ENCODE measurements at regions not wholly inside any gene's neighbourhood (a gene's known extent, or its start where the extent isn't known, plus 50 kb on each side); places are given as distances from the start of the nearest gene placed in this dataset.

DNA sequence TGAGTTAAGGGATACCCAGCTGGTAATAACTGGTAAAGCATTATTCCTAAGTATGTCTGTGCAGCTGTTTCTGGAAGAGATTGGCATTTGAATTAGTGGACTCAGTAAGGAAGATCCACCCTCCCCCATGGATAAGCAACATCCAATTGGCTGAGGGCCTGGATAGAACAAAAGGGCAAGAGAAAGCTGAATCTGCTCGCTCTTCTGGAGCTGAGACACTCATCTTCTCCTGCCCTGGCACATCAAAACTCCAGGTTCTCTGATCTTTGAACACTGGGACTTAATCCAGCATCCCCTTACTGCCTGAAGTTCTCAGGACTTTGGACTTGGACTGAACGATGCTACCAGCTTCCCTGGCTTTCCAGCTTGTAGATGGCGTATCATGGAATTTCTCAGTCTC, 63.1 kb upstream of the CNOT2 start:
- WGBS, 4 donors, result 90 to 93% (median 92%) methylated on average over 3 of the region's 3 CpGs
- no peak overlapping the region for H3K4me3 ChIP-seq
- H3K9me3 ChIP-seq (replicated peaks in 1 of 3), result no peaks in the 10 kb centered on the region
- H3K27me3 ChIP-seq, result no peaks in the 10 kb centered on the region
- H3K27ac ChIP-seq, result no peak overlapping the region
- no peaks in the 10 kb centered on the region for H3K36me3 ChIP-seq (replicated peaks in 1 of 2)
- intact Hi-C loops (cut with DNase I), result no loop called here
- TF ChIP-seq POLR2A (IDR thresholded peaks at IDR 0.05), result no peak
- TF ChIP-seq, protein P1, sequence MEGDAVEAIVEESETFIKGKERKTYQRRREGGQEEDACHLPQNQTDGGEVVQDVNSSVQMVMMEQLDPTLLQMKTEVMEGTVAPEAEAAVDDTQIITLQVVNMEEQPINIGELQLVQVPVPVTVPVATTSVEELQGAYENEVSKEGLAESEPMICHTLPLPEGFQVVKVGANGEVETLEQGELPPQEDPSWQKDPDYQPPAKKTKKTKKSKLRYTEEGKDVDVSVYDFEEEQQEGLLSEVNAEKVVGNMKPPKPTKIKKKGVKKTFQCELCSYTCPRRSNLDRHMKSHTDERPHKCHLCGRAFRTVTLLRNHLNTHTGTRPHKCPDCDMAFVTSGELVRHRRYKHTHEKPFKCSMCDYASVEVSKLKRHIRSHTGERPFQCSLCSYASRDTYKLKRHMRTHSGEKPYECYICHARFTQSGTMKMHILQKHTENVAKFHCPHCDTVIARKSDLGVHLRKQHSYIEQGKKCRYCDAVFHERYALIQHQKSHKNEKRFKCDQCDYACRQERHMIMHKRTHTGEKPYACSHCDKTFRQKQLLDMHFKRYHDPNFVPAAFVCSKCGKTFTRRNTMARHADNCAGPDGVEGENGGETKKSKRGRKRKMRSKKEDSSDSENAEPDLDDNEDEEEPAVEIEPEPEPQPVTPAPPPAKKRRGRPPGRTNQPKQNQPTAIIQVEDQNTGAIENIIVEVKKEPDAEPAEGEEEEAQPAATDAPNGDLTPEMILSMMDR (IDR thresholded peaks at IDR 0.05), result no peak
- no peak for DNase-seq
- H3K4me1 ChIP-seq (replicated peaks in 1 of 2), result no peaks in the 10 kb centered on the region

DNA sequence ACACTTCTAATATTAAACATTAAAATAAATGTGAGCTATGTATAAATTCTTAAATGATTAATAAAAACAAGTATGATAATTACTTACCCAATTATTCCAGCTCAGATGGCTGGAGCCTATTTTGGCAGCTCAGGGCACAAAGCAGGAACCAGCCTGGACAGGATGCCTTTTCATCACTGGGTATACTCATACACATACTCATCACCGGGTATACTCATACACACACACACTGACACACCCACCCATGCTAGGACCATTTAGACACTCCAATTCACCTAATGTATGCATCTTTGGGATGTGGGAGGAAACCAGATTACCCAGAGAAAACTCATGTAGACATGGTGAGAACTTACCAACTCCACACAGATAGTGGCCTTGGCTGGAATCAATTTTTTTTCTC, 57.9 kb upstream of the CNOT2 start:
- Histone ChIP-seq H3K4me3 (no peak overlapping the region), H3K9me3 (replicated peaks in 1 of 3) (no peaks in the 10 kb centered on the region), H3K36me3 (replicated peaks in 1 of 2) (no peaks in the 10 kb centered on the region), H3K27ac (no peak overlapping the region), H3K27me3 (no peaks in the 10 kb centered on the region), H3K4me1 (replicated peaks in 1 of 2) (no peaks in the 10 kb centered on the region)
- WGBS, 4 donors, result 83 to 97% (median 93%) methylated on average over 1 of the region's 1 CpG
- DNase-seq, result no peak
- TF ChIP-seq POLR2A (IDR thresholded peaks at IDR 0.05), result no peak
- TF ChIP-seq, protein P1 (IDR thresholded peaks at IDR 0.05), result no peak
- intact Hi-C loops (cut with DNase I), result no loop called here

DNA sequence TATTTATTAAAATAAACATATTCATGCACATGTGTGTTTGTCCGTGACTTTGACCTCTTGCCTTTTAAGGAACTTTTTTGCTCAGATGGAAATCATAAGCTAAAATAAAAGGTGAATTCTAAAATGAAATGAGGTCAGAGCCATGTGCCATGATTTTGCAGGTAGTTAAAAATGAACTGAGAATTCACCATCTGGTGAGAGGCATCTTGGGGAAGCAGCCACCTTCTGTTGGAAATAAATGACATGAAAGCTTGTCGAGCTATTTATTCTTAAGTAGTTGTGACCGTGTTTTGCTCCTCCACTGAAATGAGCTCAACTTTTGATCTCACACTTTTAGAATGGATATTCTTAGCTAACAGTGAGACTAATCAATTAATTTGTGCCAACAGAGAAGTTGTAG, 56.8 kb upstream of the CNOT2 start:
- WGBS, 4 donors, result 85 to 98% (median 93%) methylated on average over 3 of the region's 3 CpGs
- TF ChIP-seq POLR2A (IDR thresholded peaks at IDR 0.05), result no peak
- TF ChIP-seq, protein P1 (IDR thresholded peaks at IDR 0.05), result no peak
- no peak for DNase-seq
- intact Hi-C loops (cut with DNase I), result no loop called here
- Histone ChIP-seq H3K36me3 (replicated peaks in 1 of 2) (no peaks in the 10 kb centered on the region), H3K4me3 (no peak overlapping the region), H3K4me1 (replicated peaks in 1 of 2) (no peaks in the 10 kb centered on the region), H3K9me3 (replicated peaks in 1 of 3) (no peaks in the 10 kb centered on the region), H3K27ac (no peak overlapping the region), H3K27me3 (no peaks in the 10 kb centered on the region)

DNA sequence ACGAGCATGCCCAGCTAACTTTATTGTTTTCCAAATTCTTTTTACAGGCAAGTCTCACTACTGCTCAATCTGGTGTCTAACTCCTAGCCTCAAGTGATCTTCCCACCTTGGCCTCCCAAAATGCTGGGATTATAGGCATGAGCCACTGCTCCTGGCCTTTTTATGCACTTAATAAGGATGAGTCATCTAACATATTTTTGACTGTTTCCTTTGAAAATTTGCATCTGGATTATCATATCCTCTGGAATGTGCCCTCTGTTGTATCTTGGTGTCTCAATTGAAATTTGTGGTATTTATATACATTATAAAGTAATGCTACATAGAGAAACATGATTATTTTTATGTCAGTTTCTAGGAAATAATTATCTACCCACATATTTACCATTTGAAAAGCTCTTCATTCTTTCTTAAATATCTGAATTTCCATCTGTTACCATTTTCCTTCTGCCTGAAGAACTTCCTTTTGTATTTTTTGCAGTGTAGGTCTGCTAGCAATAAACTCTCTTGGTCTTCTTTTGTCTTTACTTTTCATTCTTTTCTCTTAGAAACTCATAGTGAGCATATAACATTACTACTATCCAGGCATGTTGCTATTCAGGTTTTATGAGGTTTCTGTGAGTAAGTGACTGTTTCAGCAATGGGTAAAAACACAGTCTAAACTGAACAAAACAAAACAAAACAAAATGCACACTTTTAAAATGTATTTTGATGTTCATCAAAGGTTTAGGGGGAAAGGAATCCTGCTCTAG, 52.8 kb upstream of the CNOT2 start:
- 71 to 100% (median 82%) methylated on average over 1 of the region's 1 CpG for WGBS, 4 donors
- Histone ChIP-seq H3K27ac (no peak overlapping the region), H3K36me3 (replicated peaks in 1 of 2) (no peaks in the 10 kb centered on the region), H3K27me3 (no peaks in the 10 kb centered on the region), H3K4me3 (no peak overlapping the region), H3K9me3 (replicated peaks in 1 of 3) (no peaks in the 10 kb centered on the region), H3K4me1 (replicated peaks in 1 of 2) (no peaks in the 10 kb centered on the region)
- intact Hi-C loops (cut with DNase I), result no loop called here
- DNase-seq, result no peak
- TF ChIP-seq, protein P1 (IDR thresholded peaks at IDR 0.05), result no peak
- TF ChIP-seq POLR2A (IDR thresholded peaks at IDR 0.05), result no peak

All from adrenal gland (tissue), 9 donors.